Panc1 (cell line): ENCODE measurements at regions not wholly inside any gene's neighbourhood (a gene's known extent, or its start where the extent isn't known, plus 50 kb on each side); places are given as distances from the start of the nearest gene placed in this dataset.

Experiments
- TF ChIP-seq, protein P1 (sequence below): fragments of 450-650 bp; IDR thresholded peaks from 2 replicates; pipeline ENCODE4 v1.5.1; 2017; ENCODE audit warnings: mild to moderate bottlenecking
- TF ChIP-seq, protein P2 (sequence below), 2 experiments: IDR thresholded peaks; 2 replicates each; pipeline ENCODE4 v1.6.1; 2011 to 2012; ENCODE audit warnings: low read depth in 2 of 2, control low read depth in 1 of 2, low read length in 1 of 2, mild to moderate bottlenecking in 1 of 2, moderate library complexity in 1 of 2; ENCODE audit not compliant: insufficient read depth in 1 of 2

DNA sequence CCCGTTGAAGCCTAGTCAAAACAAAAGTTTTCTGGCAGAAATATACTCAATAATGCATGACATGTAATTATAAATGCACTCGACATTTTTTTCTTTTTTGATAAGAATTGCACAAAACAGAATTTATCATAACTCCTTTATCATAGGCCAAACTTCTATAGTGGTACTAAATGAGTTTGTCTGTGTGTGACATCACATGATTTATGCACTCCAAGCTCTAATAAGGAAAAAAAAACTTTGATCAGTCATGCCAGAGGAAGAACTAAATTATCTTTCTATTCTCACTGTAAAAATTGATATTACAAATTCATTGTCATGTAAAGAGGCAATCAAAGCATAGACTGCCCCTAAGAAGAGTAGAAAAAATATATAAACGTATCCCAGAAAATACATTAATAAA is 112.4 kb upstream of the NOCT start:
- TF ChIP-seq, protein P1, sequence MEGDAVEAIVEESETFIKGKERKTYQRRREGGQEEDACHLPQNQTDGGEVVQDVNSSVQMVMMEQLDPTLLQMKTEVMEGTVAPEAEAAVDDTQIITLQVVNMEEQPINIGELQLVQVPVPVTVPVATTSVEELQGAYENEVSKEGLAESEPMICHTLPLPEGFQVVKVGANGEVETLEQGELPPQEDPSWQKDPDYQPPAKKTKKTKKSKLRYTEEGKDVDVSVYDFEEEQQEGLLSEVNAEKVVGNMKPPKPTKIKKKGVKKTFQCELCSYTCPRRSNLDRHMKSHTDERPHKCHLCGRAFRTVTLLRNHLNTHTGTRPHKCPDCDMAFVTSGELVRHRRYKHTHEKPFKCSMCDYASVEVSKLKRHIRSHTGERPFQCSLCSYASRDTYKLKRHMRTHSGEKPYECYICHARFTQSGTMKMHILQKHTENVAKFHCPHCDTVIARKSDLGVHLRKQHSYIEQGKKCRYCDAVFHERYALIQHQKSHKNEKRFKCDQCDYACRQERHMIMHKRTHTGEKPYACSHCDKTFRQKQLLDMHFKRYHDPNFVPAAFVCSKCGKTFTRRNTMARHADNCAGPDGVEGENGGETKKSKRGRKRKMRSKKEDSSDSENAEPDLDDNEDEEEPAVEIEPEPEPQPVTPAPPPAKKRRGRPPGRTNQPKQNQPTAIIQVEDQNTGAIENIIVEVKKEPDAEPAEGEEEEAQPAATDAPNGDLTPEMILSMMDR = no peak
- TF ChIP-seq, protein P2, sequence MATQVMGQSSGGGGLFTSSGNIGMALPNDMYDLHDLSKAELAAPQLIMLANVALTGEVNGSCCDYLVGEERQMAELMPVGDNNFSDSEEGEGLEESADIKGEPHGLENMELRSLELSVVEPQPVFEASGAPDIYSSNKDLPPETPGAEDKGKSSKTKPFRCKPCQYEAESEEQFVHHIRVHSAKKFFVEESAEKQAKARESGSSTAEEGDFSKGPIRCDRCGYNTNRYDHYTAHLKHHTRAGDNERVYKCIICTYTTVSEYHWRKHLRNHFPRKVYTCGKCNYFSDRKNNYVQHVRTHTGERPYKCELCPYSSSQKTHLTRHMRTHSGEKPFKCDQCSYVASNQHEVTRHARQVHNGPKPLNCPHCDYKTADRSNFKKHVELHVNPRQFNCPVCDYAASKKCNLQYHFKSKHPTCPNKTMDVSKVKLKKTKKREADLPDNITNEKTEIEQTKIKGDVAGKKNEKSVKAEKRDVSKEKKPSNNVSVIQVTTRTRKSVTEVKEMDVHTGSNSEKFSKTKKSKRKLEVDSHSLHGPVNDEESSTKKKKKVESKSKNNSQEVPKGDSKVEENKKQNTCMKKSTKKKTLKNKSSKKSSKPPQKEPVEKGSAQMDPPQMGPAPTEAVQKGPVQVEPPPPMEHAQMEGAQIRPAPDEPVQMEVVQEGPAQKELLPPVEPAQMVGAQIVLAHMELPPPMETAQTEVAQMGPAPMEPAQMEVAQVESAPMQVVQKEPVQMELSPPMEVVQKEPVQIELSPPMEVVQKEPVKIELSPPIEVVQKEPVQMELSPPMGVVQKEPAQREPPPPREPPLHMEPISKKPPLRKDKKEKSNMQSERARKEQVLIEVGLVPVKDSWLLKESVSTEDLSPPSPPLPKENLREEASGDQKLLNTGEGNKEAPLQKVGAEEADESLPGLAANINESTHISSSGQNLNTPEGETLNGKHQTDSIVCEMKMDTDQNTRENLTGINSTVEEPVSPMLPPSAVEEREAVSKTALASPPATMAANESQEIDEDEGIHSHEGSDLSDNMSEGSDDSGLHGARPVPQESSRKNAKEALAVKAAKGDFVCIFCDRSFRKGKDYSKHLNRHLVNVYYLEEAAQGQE (IDR thresholded peaks at IDR 0.05; ENCODE audit: insufficient read depth in 1 of 2, low read depth in 2 of 2, low read length in 1 of 2) = no peak
